ENCODE measurements at regions not wholly inside any gene's neighbourhood (a gene's known extent, or its start where the extent isn't known, plus 50 kb on each side); places are given as distances from the start of the nearest gene placed in this dataset.

DNA sequence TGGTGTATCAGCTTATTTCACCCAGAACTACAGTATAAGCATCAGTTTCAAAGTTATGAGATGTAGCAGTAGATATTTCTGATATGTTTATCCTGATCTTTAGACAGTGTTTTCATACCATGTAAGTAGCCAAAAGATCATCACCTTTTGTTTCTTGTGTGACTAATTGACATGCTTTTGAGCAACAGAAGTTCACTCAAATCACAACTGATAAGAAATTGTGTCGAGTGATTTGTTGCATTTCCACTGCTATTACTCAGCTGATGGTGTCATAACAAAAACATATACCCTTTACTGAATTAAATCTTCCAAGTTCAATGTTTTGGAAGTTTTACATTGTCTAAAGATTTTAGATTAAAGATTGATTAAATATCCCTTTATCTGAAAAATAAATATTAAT is 324.5 kb downstream of the TUSC1 start:
- POLR2A ChIA-PET (ENCODE audit: low non-redundant PET), result no interaction called here
- TF ChIP-seq EZH2 (IDR thresholded peaks at IDR 0.05; ENCODE audit: borderline replicate concordance, low read depth, low read length, poor library complexity, severe bottlenecking), result no peak
- Histone ChIP-seq H3K4me3 (ENCODE audit: low read depth, low read length, poor library complexity, severe bottlenecking) (no peak overlapping the region), H3K36me3 (ENCODE audit: insufficient read depth, low read length, poor library complexity, severe bottlenecking) (no peaks in the 10 kb centered on the region), H3K27me3 (replicated peaks; ENCODE audit: insufficient read depth, low read depth, low read length, poor library complexity) (no peaks in the 10 kb centered on the region), H3K9me3 (ENCODE audit: low read depth, low read length, poor library complexity, severe bottlenecking) (no peaks in the 10 kb centered on the region), H3K4me1 (ENCODE audit: insufficient read depth, low read length, poor library complexity, severe bottlenecking) (no peaks in the 10 kb centered on the region), H3K27ac (ENCODE audit: low read depth, low read length, poor library complexity, severe bottlenecking) (no peak overlapping the region)
- no TSS peak for BruUV-seq (replicated peaks)
- intact Hi-C loops (cut with micrococcal nuclease; ENCODE audit: unreplicated experiment), result no loop called here
- DNase-seq (ENCODE audit: low spot score), result no peak
- CTCF ChIA-PET, result no interaction called here

DNA sequence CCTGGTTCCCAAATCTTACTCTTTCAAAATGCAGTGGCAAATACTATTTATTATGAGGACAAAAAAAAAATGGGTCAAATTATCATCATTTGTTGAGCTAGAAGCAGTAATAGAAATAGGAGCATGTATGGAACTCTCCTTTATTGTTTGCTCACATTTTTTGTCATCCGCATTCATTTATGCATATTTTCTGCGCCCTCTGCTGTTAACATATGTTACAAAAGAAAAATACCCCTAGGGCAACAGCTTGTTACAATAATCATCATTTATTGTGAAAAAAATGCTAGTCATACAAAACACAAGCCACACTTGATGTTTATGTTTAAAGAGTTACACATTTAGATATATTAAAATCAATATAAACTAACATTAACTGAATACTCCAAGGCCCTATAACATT is 328.2 kb downstream of the TUSC1 start:
- no peaks in the 10 kb centered on the region for H3K4me1 ChIP-seq (ENCODE audit: insufficient read depth, low read length, poor library complexity, severe bottlenecking)
- POLR2A ChIA-PET (ENCODE audit: low non-redundant PET), result no interaction called here
- BruUV-seq (replicated peaks), result no TSS peak
- CTCF ChIA-PET, result no interaction called here
- H3K36me3 ChIP-seq (ENCODE audit: insufficient read depth, low read length, poor library complexity, severe bottlenecking), result no peaks in the 10 kb centered on the region
- no peak overlapping the region for H3K4me3 ChIP-seq (ENCODE audit: low read depth, low read length, poor library complexity, severe bottlenecking)
- intact Hi-C loops (cut with micrococcal nuclease; ENCODE audit: unreplicated experiment), result no loop called here
- H3K27me3 ChIP-seq (replicated peaks; ENCODE audit: insufficient read depth, low read depth, low read length, poor library complexity), result no peaks in the 10 kb centered on the region
- no peaks in the 10 kb centered on the region for H3K9me3 ChIP-seq (ENCODE audit: low read depth, low read length, poor library complexity, severe bottlenecking)
- no peak overlapping the region for H3K27ac ChIP-seq (ENCODE audit: low read depth, low read length, poor library complexity, severe bottlenecking)
- TF ChIP-seq EZH2 (IDR thresholded peaks at IDR 0.05; ENCODE audit: borderline replicate concordance, low read depth, low read length, poor library complexity, severe bottlenecking), result no peak
- TF ChIP-seq, protein P1, sequence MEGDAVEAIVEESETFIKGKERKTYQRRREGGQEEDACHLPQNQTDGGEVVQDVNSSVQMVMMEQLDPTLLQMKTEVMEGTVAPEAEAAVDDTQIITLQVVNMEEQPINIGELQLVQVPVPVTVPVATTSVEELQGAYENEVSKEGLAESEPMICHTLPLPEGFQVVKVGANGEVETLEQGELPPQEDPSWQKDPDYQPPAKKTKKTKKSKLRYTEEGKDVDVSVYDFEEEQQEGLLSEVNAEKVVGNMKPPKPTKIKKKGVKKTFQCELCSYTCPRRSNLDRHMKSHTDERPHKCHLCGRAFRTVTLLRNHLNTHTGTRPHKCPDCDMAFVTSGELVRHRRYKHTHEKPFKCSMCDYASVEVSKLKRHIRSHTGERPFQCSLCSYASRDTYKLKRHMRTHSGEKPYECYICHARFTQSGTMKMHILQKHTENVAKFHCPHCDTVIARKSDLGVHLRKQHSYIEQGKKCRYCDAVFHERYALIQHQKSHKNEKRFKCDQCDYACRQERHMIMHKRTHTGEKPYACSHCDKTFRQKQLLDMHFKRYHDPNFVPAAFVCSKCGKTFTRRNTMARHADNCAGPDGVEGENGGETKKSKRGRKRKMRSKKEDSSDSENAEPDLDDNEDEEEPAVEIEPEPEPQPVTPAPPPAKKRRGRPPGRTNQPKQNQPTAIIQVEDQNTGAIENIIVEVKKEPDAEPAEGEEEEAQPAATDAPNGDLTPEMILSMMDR (conservative IDR thresholded peaks at IDR 0.05; ENCODE audit: low read depth, low read length), result no peak
- no peak for DNase-seq (ENCODE audit: low spot score)

DNA sequence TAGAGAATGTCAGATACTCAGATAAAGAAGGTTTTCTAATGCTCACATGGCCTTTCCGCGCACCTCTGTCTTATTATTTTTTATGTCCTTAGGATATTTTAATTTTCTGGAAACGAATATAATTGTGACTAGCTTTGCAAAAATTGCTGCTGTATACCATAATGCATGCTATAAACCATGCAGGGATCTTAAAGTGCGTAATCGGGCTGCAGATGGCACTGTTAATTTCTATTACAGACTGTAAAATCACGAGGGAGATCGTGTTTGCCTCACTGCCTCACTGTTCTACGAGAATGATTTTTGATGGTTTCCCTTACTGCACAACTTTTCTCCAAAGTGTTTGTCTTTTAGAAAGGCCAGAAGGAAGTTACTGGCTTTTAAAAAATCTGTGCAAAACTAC is 356.1 kb downstream of the TUSC1 start:
- no peak for DNase-seq (ENCODE audit: low spot score)
- Histone ChIP-seq H3K27ac (ENCODE audit: low read depth, low read length, poor library complexity, severe bottlenecking) (no peak overlapping the region), H3K9me3 (ENCODE audit: low read depth, low read length, poor library complexity, severe bottlenecking) (no peaks in the 10 kb centered on the region), H3K4me3 (ENCODE audit: low read depth, low read length, poor library complexity, severe bottlenecking) (no peak overlapping the region), H3K27me3 (replicated peaks; ENCODE audit: insufficient read depth, low read depth, low read length, poor library complexity) (no peaks in the 10 kb centered on the region), H3K36me3 (ENCODE audit: insufficient read depth, low read length, poor library complexity, severe bottlenecking) (no peaks in the 10 kb centered on the region), H3K4me1 (ENCODE audit: insufficient read depth, low read length, poor library complexity, severe bottlenecking) (no peaks in the 10 kb centered on the region)
- ChIA-PET POLR2A (ENCODE audit: low non-redundant PET) (no interaction called here), CTCF (no interaction called here)
- no TSS peak for BruUV-seq (replicated peaks)
- intact Hi-C loops (cut with micrococcal nuclease; ENCODE audit: unreplicated experiment), result no loop called here
- TF ChIP-seq, protein P1 (conservative IDR thresholded peaks at IDR 0.05; ENCODE audit: low read depth, low read length), result no peak
- TF ChIP-seq EZH2 (IDR thresholded peaks at IDR 0.05; ENCODE audit: borderline replicate concordance, low read depth, low read length, poor library complexity, severe bottlenecking), result no peak

DNA sequence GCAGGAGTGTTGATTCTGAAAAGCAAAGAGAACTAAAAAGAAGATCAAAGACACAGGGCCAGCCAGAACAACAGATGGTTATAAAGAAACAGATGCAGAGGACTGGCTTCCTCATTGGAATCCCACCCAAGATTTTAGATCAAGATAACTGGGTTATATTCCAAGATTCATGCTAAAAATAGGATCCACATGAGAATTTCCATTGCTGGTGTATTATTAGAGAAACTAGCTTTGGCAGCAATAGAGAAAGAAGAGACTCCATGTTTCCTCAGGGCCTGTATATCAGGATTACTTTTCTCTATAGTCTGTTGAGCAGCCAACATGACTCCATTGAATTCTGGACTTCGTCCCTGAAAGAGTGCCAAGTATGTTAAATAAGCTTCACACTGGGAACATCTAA is 367.3 kb downstream of the TUSC1 start:
- H3K4me3 ChIP-seq (ENCODE audit: low read depth, low read length, poor library complexity, severe bottlenecking), result no peak overlapping the region
- no peaks in the 10 kb centered on the region for H3K9me3 ChIP-seq (ENCODE audit: low read depth, low read length, poor library complexity, severe bottlenecking)
- no TSS peak for BruUV-seq (replicated peaks)
- CTCF ChIA-PET, result no interaction called here
- TF ChIP-seq, protein P1 (conservative IDR thresholded peaks at IDR 0.05; ENCODE audit: low read depth, low read length), result no peak
- TF ChIP-seq EZH2 (IDR thresholded peaks at IDR 0.05; ENCODE audit: borderline replicate concordance, low read depth, low read length, poor library complexity, severe bottlenecking), result no peak
- no peaks in the 10 kb centered on the region for H3K36me3 ChIP-seq (ENCODE audit: insufficient read depth, low read length, poor library complexity, severe bottlenecking)
- no peak overlapping the region for H3K27ac ChIP-seq (ENCODE audit: low read depth, low read length, poor library complexity, severe bottlenecking)
- DNase-seq (ENCODE audit: low spot score), result no peak
- intact Hi-C loops (cut with micrococcal nuclease; ENCODE audit: unreplicated experiment), result no loop called here
- no peaks in the 10 kb centered on the region for H3K4me1 ChIP-seq (ENCODE audit: insufficient read depth, low read length, poor library complexity, severe bottlenecking)
- no peaks in the 10 kb centered on the region for H3K27me3 ChIP-seq (replicated peaks; ENCODE audit: insufficient read depth, low read depth, low read length, poor library complexity)
- POLR2A ChIA-PET (ENCODE audit: low non-redundant PET), result no interaction called here

Measured in A673 (cell line).